Occipital lobe (tissue), 1 donor: ENCODE measurements at regions not wholly inside any gene's neighbourhood (a gene's known extent, or its start where the extent isn't known, plus 50 kb on each side); places are given as distances from the start of the nearest gene placed in this dataset.
"Not testable (repeated sequence)": the region's sequence is repeated elsewhere in the genome, so short reads cannot be mapped to it uniquely, and the experiment has no call there.

Experiments used
- DNase-seq: peaks from one replicate; lab custom pipeline; 2025; lab: John Stamatoyannopoulos, UW

DNA sequence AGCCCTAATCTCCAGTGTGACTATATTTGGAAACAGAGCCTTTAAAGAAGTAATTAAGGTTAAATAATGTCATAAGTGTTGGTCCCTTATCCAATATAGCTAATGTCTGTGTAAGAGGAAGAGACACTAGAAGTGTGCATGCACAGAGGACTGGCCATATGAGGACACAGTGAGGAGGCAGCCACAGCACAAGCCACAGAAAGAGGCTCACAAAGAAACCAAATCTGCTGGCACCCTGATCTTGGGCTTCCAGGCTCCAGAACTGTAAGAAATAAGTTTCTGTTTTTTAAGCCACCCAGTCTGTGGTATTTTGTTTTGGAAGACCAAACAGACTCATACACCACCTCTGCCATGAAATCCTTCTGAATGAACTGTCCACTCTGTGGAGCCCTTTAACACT lies 186.4 kb upstream of the SLC39A10 start:
- DNase-seq, result no peak

DNA sequence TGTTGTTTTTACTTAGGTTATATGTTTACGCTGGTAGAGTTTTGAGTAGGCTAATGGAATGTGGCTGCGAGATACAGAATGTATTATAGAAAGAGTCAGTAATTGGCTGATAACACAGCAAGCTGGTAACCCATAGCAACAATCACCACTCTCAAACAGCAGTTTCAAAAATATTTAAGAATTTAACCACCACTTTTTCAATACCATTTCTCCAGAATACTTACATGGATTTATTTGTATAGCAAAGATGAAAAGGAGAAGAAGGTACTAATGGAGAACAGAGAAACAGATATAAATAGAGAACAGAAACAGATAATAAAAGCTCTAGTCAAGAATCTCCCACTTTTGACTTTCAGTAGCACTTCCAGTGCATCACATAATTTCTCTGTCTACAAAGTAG lies 188.3 kb upstream of the SLC39A10 start:
- DNase-seq, result no peak

DNA sequence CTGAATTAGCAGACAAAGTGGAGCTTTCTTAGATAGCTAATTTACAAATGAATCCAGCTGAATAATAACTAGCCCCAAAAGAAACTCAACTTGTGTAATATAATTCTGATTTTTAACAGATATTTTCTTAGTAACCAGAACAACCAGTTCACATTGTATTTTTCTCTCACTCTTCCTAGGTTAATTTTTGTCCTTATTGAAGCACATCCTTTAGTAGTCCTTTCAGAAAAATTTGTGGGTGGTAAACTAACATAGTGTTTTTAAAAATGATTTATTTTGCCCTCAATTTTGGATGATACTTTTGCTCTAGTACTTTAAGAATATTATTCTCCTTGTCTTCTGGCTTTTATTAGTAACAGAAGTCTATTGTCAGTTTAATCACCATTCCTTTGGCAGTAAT lies 190.6 kb upstream of the SLC39A10 start:
- no peak for DNase-seq

DNA sequence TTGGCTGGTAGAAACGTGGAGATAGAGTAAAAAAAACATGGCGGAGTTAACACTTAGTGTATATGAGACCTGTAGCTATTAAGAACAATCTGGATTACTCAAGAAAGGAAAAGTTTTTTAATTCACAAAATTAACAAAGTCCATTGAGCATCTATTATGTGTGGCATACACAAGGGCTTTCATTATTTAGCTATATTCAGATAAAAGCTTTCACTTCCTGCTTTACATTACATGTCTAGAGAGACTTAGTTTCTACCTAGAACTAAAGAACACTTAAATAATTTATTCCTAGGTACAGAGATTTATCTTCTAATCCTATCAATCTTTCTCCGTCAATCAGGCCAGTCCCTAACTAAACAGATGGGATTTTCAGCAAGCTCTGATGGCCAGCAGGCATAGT lies 196.0 kb upstream of the SLC39A10 start:
- DNase-seq, result no peak

DNA sequence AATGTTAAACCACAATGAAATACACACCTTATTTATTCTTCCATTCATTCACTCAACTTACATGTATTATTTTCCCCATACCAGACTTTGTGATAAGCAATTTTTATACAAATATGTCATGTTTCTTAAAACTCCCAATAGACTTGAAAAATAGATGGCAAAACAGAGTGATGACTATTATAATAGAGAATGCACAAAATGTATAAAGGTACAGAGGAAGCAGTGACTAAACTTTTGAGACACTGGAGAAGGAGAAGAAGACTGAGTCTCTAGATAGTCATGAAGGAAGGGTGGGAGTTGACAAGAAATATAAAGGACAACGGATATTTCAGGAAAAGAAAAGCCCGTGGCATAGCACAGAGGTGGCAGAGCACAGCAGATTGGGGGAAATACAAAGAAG lies 198.1 kb upstream of the SLC39A10 start:
- no peak for DNase-seq

DNA sequence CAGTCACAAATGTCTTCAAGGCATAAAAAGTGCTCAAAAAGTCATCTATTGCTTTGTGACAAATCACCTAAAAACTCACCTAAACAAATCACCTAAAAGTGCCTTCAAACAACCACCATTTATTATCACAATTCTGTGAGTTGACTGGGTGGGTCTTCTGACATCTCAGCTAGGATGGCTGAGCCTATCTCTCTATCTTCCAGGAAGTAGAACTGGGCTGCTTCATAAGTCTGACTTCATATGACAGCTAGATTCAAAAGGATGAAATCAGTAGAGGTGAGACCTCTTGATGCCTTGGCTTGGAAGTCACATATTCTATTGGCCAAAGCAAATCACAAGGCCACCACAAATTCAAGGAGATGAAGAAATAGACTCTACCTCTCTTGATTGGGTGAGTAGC lies 199.2 kb upstream of the SLC39A10 start:
- no peak for DNase-seq

DNA sequence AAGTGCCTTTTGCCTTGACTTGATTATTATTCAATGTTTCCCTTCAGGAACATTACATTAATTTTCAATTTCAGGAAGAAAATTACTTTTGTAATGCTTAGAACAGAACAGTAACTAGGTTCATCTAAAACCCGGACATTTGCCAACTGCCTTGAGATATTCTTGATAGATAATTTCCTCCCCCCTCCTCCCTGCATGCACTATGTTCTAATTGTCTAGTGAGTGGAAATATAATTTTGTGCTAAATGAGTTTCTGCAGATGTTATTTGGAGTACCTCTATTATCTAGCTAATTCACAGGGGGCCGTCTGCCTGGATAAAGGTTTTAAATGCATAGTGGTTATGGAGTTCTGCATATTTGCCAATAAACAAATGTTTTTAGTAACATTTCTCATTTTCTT lies 200.3 kb upstream of the SLC39A10 start:
- DNase-seq, result no peak

DNA sequence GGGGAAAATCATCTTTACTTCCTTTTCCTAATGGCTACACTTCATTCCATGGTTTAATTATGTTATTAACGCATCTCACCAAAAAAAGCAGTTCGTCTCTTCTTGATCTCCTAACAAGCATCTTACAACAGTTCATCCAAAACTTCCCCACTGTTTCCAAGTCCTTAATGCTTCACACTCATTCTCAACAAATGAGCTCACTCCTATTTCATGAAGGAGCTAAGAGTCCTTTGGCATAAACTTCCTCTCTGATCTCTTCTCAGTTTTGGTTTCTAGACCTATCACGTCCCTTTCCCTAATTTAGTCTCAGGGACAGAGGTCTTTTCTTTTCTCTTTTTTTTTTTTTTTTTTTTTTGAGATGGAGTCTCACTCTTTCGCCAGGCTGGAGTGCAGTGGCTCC lies 205.9 kb upstream of the SLC39A10 start:
- DNase-seq, result no peak

DNA sequence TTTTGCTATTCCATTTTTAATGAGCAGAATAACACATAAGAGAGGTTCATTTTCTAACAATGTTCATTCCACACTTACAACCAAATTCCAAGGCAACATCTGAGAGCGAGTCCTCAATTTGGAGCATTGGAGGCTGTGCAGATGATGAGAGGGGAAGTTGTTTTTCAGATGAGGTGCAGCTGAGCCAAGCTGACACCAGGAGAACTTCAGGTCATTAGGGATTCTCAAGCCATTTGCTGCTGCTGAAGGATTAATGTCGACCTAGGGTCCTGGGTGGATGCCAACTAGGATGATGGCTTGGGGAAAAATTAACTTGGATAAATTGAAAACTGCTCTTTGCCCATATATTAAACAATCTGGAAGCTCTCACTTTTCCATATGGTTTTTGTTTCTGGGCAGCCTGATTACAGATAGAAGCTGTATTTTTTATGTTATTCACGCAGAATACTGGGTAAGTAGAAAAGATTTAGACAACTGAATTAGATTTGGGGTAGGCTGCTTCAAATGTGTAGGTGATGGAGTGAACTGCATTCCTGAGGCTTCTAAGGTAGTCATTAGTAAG lies 206.4 kb upstream of the SLC39A10 start:
- no peak for DNase-seq

DNA sequence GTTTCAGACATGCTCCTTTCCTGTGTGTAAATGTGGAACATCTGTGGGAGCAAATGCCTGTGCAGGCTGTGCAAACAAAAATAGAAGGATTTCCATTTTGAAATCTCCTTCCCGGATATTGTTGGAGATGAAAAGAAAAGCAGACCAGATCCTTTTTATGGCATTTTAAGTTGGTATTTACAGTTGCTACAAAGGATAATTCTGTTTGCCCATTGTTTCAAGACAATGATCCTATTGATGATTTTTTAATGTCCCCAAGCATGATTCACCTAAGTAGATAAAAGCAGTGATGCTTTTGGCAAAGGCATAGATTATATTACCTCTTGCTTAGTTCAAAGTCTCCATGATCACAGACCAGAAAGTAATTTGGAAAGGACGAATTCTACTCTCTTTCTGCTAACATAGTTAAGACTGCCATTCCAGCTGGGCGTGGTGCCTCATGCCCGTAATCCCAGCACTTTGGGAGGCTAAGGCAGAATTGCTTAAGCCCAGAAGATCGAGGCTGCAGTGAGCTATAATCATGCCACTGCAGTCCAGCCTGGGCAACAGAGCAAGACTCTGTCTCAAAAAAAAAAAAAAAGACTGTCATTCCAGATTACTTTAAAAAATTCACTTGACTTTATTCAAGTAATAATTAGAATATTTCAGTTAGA lies 209.6 kb upstream of the SLC39A10 start:
- no peak for DNase-seq

DNA sequence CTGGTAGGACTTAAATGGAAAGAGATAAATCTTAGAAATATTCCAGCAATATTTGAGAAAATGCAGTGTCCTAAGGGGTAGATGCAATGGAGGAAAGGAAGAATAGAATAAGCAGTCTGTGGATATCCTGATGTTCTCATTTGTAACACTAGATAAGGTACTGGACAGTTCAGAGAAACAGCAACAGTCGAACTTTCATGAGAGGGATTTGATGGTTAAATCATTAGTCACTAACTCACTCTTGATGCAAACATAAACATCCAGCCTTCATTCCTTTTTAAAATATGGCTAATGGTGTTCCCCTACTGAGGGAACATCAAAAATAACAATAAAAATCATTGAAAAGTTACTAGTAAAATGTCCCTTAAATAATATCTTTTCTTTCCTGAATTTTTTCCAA lies 211.4 kb upstream of the SLC39A10 start:
- DNase-seq, result no peak

DNA sequence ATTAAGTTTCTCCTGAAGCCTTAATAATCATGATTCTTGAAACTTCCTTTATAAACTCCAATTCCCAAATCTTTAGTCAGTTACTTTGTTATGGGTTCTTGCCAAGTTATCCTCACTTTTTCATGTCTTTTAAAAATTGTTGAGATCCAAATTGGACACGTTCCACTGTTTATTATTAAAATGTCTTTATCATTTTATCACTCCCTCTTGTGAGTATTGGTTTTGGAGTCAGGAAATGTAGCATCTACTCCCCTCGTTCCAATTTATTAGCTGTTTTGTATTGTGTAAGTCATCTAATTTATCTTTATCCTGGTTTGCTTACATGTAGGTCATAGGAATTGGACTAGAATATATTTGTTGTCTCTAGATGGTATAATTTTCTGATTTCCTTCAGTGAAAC lies 213.1 kb upstream of the SLC39A10 start:
- no peak for DNase-seq

DNA sequence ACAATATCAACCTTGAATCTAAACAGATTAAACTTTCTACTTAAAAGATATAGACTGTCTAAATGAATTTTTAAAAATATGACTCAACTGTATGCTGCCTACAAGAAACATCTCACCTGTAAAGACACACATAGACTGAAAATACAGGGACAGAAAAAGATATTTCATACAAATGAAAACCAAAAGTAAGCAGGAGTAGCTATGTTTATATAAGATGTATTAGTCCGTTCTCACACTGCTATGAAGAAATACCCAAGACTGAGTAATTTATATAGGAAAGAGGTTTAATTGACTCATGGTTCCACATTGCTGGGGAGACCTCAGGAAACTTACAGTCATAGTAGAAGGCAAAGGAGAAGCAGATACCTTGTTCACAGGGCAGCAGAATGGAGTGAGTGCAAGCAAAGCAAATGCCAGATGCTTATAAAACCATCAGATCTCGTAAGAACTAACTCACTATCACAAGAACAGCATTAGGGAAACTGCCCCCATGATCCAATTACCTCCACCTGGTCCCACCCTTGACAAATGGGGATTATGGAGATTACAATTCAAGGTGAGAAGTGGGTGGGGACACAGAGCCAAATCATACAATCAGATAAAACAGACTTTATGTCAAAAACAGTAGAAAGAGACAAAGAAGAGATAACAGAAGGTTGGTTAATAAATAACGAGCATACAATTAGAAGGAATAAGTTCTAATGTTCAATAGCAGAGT lies 214.4 kb upstream of the SLC39A10 start:
- no peak for DNase-seq

DNA sequence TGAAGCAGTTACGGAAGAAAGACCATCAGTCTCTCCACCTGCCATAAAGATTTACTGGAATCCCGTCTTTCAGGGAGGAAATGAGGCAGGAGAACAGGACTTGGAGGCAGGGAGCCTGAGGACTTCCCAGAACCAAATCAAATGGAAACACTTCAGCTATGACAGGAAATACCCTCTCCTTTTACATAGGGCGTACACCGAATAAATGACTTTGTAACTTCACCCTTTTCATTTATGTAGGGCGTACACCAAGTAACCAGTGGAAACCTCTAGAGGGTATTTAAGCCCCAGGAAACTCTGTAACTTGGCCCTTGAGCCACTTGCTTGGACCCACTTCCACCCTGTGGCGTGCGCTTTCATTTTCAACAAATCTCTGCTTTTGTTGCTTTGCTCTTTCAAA lies 218.3 kb upstream of the SLC39A10 start:
- no peak for DNase-seq

DNA sequence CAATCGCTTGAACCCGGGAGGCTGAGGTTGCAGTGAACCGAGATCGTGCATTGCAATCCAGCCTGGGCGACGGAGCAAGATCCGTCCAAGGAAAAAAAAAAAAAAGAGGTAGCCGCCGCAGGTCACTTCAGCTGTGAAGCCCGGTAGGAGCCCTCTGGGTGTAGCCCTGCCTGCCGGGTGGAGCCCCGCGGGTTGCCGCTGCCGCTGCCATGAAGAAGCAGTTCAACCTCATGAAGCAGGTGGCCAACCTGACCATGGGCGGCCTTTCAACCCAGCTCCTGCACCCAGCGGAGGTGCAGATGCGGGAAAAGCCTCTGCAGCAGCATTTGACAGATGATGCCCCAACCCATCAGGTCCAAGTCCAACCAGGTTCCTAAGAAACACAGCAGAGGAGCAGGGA lies 219.5 kb upstream of the SLC39A10 start:
- DNase-seq, result no peak

DNA sequence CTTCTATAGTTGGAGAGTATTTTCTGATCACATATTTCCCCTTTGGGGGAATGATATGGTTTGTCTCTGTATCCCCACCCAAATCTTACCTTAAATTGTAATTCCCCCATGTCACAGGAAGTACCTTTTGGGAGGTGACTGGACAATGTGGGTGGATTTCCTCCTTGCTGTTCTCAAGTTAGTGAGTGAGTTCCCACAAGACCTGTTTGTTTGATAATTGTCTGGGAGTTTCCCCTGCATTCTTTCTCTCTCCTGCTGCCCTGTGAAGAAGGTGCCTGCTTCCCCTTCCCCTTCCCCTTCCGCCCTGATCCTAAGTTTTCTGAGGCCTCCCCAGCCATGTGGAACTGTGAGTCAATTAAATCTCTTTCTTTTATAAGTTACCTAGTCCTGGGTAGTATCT lies 222.7 kb upstream of the SLC39A10 start:
- DNase-seq, result no peak

DNA sequence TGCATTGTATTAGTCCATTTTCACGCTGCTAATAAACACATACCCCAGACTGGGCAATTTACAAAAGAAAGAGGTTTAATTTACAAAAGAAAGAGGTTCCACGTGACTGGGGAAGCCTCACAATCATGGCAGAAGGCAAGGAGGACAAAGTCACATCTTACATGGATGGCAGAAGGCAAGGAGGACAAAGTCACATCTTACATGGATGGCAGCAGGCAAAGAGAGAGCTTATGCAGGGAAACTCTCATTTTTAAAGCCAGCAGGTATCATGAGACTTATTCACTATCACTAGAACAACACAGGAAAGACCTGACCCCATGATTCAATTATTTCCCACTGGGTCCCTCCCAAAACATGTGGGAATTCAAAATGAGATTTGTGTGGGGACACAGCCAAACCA lies 223.3 kb upstream of the SLC39A10 start:
- DNase-seq, result not testable (repeated sequence)

DNA sequence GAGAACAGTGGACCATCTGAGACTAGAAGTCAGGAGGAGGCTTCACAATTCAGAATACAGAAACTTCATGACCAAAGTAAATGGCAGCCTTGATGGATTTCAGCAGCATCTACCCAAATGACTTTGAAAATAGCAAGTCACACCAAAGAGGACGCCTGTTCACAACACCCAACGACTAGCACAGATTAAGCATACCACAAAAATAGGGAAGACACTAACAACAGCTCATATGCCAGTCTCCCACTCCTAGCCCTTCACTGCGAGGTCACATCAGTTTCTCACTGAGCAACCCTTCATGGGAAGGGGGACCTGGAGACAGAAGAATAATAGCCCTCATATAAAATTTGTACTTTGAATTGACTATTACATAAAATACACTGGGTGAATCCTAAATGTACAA lies 228.4 kb upstream of the SLC39A10 start:
- DNase-seq, result no peak

DNA sequence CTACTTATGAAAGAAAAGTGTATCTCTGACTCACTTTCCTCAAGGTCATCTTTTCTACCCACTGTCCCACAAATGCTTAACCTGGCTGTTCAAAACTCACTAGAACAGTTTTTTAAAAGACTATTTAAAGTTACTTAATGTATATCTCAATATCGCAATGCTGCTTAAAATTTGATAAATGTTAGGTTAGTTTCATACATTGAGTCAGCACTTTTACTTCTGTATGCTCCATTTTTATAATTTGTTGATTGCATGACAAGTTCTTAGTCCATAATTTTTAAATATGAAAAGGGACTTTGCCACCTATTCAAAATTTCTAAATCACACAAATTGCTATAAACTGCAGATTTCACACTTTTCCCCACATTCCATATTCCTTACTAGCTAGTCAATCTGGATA lies 231.7 kb upstream of the SLC39A10 start:
- no peak for DNase-seq

DNA sequence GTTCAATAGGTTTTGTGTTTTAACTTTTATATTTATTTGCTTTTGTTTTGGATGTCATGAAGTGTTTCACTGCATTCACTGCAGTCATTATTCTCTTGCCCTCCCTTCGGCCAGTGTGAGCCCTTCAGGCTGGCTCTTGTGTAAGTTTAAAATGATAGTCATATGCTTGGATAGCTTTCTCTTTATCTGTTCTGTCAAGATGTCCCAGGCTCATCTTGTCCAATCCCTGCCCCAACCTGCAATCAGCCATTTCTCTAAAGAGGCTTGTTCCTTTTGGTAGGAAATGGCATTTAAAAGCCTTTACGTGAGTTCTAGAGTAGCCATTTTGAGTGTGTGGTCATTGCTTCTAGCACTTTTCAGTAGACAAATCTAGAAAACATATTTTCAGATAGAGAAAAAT lies 238.0 kb upstream of the SLC39A10 start:
- DNase-seq, result no peak

DNA sequence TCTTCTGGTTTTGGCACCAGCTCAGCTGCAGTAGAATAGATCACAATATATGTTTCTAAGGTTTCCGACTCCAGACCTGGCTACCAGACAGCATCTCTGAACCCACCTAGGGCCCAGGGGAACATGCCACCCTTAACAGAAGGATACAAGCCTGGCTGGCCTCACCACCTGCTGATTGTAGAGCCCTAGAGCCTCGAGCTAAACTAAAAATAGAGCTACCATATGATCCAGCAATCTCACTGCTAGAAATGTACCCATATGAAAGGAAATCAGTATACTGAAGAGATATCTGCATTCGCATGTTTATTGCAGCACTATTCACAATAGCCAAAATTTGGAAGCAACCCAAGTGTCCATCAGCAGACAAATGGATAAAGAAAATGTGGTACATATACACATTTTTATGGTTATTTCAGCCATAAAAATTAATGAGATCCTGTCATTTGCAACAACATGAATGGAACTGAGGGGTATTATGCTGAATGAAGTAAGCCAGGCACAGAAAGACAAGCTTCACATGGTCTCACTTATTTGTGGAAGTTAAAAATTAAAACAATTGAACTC lies 242.4 kb upstream of the SLC39A10 start:
- DNase-seq, result no peak

DNA sequence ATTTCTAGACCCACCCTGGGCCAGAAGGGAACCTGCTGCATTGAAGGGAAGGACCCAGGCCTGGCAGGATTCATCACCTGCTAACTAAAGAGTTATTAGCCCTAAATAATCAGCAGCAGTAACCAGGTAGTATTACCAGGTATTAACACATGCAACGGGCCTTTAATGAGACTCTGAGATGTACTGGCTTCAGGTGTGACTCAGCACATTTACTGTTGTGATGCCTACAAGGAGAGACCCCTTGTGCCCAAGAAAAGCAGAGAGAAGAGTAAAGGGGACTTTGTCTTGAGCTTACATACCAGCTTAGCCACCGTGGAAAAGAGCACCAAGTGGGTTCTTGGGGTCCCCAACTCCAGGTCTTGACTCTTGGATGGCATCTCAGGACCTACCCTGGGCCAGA lies 243.1 kb upstream of the SLC39A10 start:
- no peak for DNase-seq

DNA sequence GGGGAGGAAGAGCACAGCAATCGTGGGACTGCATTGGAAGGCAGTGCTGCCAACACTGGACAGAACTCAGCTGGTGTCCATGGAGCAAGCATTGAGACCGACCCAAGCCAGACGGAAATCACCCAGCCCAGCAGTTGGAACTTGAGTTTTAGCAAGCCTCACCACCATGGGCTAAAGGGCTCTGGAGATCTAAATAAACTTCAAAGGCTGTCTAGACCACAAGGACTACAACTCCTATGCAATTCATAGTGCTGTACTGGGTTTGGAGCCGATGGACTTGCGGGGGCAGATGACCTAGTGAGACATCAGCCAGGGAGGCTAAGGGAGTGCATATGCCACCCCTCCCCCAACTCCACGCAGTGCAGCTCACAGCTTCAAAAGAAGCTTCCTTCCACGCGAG lies 243.6 kb upstream of the SLC39A10 start:
- no peak for DNase-seq
